H1 (cell line): ENCODE measurements at regions not wholly inside any gene's neighbourhood (a gene's known extent, or its start where the extent isn't known, plus 50 kb on each side); places are given as distances from the start of the nearest gene placed in this dataset.

ENCODE experiments used
- CTCF ChIA-PET: fragments of 300-600 bp; sonication (Branson Sonifier 250); formaldehyde crosslinking; loops from one replicate; lab custom pipeline; 2021; ENCODE audit not compliant: partially characterized antibody; lab: Charles Lee
- POLR2A ChIA-PET: fragments of 300-600 bp; sonication (Branson Sonifier 250); formaldehyde crosslinking; loops from one replicate; lab custom pipeline; 2021; ENCODE audit warnings: inconsistent platforms; ENCODE audit not compliant: partially characterized antibody; lab: Charles Lee
- DNase-seq, 2 experiments: peaks; one replicate each; pipeline versions ENCODE4 v3.0.0 to v3.0.0-alpha.2; 2010 to 2022; ENCODE audit warnings: low spot score in 2 of 2, low read depth in 1 of 2, mixed read lengths in 1 of 2
- FAIRE-seq: peaks from 2 replicates; lab custom pipeline; 2011; peaks lifted over from hg19 to GRCh38; lab: Jason Lieb, UNC
- H2AFZ ChIP-seq: 2 replicates; pipeline ENCODE4 v1.8.1; 2012; ENCODE audit warnings: low read length, inconsistent platforms
- H2AK5ac ChIP-seq: 2 replicates; pipeline ENCODE4 v1.6.1; 2013; ENCODE audit warnings: low read depth, low read length
- H2BK120ac ChIP-seq: replicated peaks from 2 replicates; pipeline ENCODE3; 2013; ENCODE audit warnings: low read depth, low read length, inconsistent platforms
- H2BK12ac ChIP-seq: 2 replicates; pipeline ENCODE4 v1.6.1; 2013; ENCODE audit warnings: low read depth, low read length
- H2BK15ac ChIP-seq: 2 replicates; pipeline ENCODE4 v1.6.1; 2013; ENCODE audit warnings: low read length
- H2BK20ac ChIP-seq: 2 replicates; pipeline ENCODE4 v1.6.1; 2013; ENCODE audit warnings: low read length
- H2BK5ac ChIP-seq: 2 replicates; pipeline ENCODE4 v1.6.1; 2013; ENCODE audit warnings: low read depth, low read length
- H3K14ac ChIP-seq: 2 replicates; pipeline ENCODE4 v1.6.1; 2013; ENCODE audit warnings: inconsistent platforms; ENCODE audit not compliant: insufficient read length
- H3K18ac ChIP-seq: 2 replicates; pipeline ENCODE4 v1.6.1; 2013; ENCODE audit warnings: low read length; ENCODE audit errors: extremely low read depth
- H3K23ac ChIP-seq: 2 replicates; pipeline ENCODE4 v1.6.1; 2013; ENCODE audit warnings: inconsistent platforms; ENCODE audit not compliant: insufficient read length
- H3K23me2 ChIP-seq: 2 replicates; pipeline ENCODE4 v1.6.1; 2013; ENCODE audit warnings: low read depth, low read length
- H3K27ac ChIP-seq: 2 replicates; pipeline ENCODE4 v1.6.1; 2011; ENCODE audit warnings: low read depth, low read length, inconsistent platforms
- H3K27me3 ChIP-seq, 4 experiments: replicated peaks in 1 of 4; 1 replicate in 1 of 4; 2 replicates in 3 of 4; pipeline versions ENCODE4 v1.6.1 to v1.8.1; 2011 to 2013; ENCODE audit warnings: low read length in 3 of 4, mild to moderate bottlenecking in 3 of 4, inconsistent platforms in 2 of 4, mixed read lengths in 2 of 4, moderate library complexity in 1 of 4; ENCODE audit not compliant: control insufficient read depth in 3 of 4, insufficient read depth in 3 of 4; ENCODE audit errors: extremely low read depth in 1 of 4
- H3K36me3 ChIP-seq, 4 experiments: 2 replicates each; pipeline versions ENCODE4 v1.6.1 to v1.8.1; 2011 to 2013; ENCODE audit warnings: mild to moderate bottlenecking in 4 of 4, low read length in 3 of 4, moderate library complexity in 2 of 4, control low read depth in 1 of 4, inconsistent platforms in 1 of 4; ENCODE audit not compliant: insufficient read depth in 4 of 4, control insufficient read depth in 2 of 4
- H3K4ac ChIP-seq: replicated peaks from 2 replicates; pipeline ENCODE3; 2013; ENCODE audit warnings: low read length, low read depth, mixed read lengths, inconsistent platforms; ENCODE audit not compliant: insufficient read length
- H3K4me1 ChIP-seq, 4 experiments: replicated peaks in 1 of 4; 1 replicate in 1 of 4; 2 replicates in 3 of 4; pipeline versions ENCODE4 v1.6.1 to v1.8.1; 2011 to 2013; ENCODE audit warnings: low read length in 3 of 4, inconsistent platforms in 2 of 4, mixed read lengths in 1 of 4; ENCODE audit not compliant: insufficient read depth in 4 of 4, control insufficient read depth in 3 of 4
- H3K4me2 ChIP-seq, 2 experiments: 2 replicates each; pipeline versions ENCODE4 v1.6.1 to v1.8.1; 2011 to 2013; ENCODE audit warnings: low read depth in 2 of 2, low read length in 2 of 2, control low read depth in 1 of 2, inconsistent platforms in 1 of 2, mild to moderate bottlenecking in 1 of 2; ENCODE audit not compliant: insufficient read depth in 1 of 2
- H3K4me3 ChIP-seq, 4 experiments: fragments of 200-600, 300-600 bp in 1 of 4; sonication (generic), shearing (Covaris generic), sonication (Bioruptor Twin) in 1 of 4; 2 replicates each; pipeline versions ENCODE4 v1.5.1 to v1.8.1; 2011 to 2016; ENCODE audit warnings: low read length in 4 of 4, low read depth in 3 of 4, control low read depth in 2 of 4, inconsistent platforms in 2 of 4, mild to moderate bottlenecking in 2 of 4, mixed read lengths in 1 of 4, moderate library complexity in 1 of 4; ENCODE audit not compliant: insufficient read depth in 2 of 4; ENCODE audit errors: extremely low read depth in 1 of 4
- H3K56ac ChIP-seq: replicated peaks from 2 replicates; pipeline ENCODE3; 2013; ENCODE audit warnings: low read depth, mild to moderate bottlenecking, mixed read lengths, low read length, inconsistent platforms; ENCODE audit not compliant: insufficient read length
- H3K79me1 ChIP-seq: 2 replicates; pipeline ENCODE4 v1.6.1; 2013; ENCODE audit warnings: low read depth, low read length, control low read depth
- H3K79me2 ChIP-seq, 2 experiments: 2 replicates each; pipeline versions ENCODE4 v1.6.1 to v1.8.1; 2012 to 2013; ENCODE audit warnings: low read length in 2 of 2, mild to moderate bottlenecking in 2 of 2, inconsistent platforms in 1 of 2; ENCODE audit not compliant: insufficient read depth in 2 of 2, control insufficient read depth in 1 of 2
- H3K9ac ChIP-seq, 4 experiments: replicated peaks in 1 of 4; 1 replicate in 1 of 4; 2 replicates in 3 of 4; pipeline versions ENCODE4 v1.6.1 to v1.8.1; 2011 to 2013; ENCODE audit warnings: low read depth in 3 of 4, low read length in 3 of 4, control low read depth in 2 of 4, mild to moderate bottlenecking in 2 of 4, moderate library complexity in 2 of 4, inconsistent platforms in 1 of 4; ENCODE audit errors: extremely low read depth in 1 of 4
- H3K9me3 ChIP-seq, 2 experiments: 2 replicates each; pipeline versions ENCODE4 v1.6.1 to v1.8.1; 2012 to 2013; ENCODE audit warnings: mild to moderate bottlenecking in 2 of 2, moderate library complexity in 2 of 2, control low read depth in 1 of 2, inconsistent platforms in 1 of 2, low read depth in 1 of 2, low read length in 1 of 2, mixed read lengths in 1 of 2; ENCODE audit not compliant: insufficient read depth in 2 of 2
- H4K20me1 ChIP-seq, 2 experiments: replicated peaks in 1 of 2; 2 replicates each; pipeline versions ENCODE3 to v1.8.1; 2011 to 2013; ENCODE audit warnings: inconsistent platforms in 2 of 2, low read length in 2 of 2, mild to moderate bottlenecking in 1 of 2; ENCODE audit not compliant: insufficient read depth in 2 of 2, control insufficient read depth in 1 of 2
- H4K5ac ChIP-seq: 2 replicates; pipeline ENCODE4 v1.6.1; 2013; ENCODE audit warnings: low read length, low read depth, mixed read lengths, inconsistent platforms; ENCODE audit not compliant: insufficient read length
- H4K8ac ChIP-seq: 2 replicates; pipeline ENCODE4 v1.8.0; 2013; ENCODE audit warnings: mild to moderate bottlenecking, moderate library complexity, low read length, inconsistent platforms; ENCODE audit not compliant: insufficient read depth; ENCODE audit errors: extremely low read depth
- H4K91ac ChIP-seq: replicated peaks from 2 replicates; pipeline ENCODE3; 2013; ENCODE audit warnings: low read length, mixed read lengths, inconsistent platforms; ENCODE audit not compliant: insufficient read length
- BACH1 ChIP-seq: IDR thresholded peaks from 2 replicates; pipeline ENCODE4 v1.6.1; 2012; ENCODE audit warnings: low read length, improper control_type of control experiment
- BCL11A ChIP-seq, 2 experiments: IDR thresholded peaks; one replicate each; pipeline ENCODE4 v1.6.1; 2011; ENCODE audit warnings: low read depth in 2 of 2, low read length in 2 of 2, mild to moderate bottlenecking in 2 of 2
- CTBP2 ChIP-seq: IDR thresholded peaks from 2 replicates; pipeline ENCODE4 v1.7.0; 2011; ENCODE audit warnings: borderline replicate concordance, mild to moderate bottlenecking, moderate library complexity, mixed read lengths, low read length; ENCODE audit not compliant: insufficient read depth, insufficient read length
- GTF2F1 ChIP-seq: IDR thresholded peaks from 2 replicates; pipeline ENCODE4 v1.6.1; 2012; ENCODE audit warnings: low read depth, low read length, improper control_type of control experiment, borderline replicate concordance
- HDAC2 ChIP-seq, 2 experiments: fragments of 300-600 bp in 1 of 2; sonication (generic) in 1 of 2; IDR thresholded peaks; 2 replicates each; pipeline ENCODE4 v1.6.1; 2011 to 2012; ENCODE audit warnings: low read depth in 2 of 2, low read length in 2 of 2, mild to moderate bottlenecking in 2 of 2, moderate library complexity in 2 of 2, borderline replicate concordance in 1 of 2, inconsistent platforms in 1 of 2
- MAX ChIP-seq: IDR thresholded peaks from 2 replicates; pipeline ENCODE4 v1.6.1; 2012; ENCODE audit warnings: inconsistent platforms
- RAD21 ChIP-seq, 2 experiments: IDR thresholded peaks in 1 of 2; conservative IDR thresholded peaks in 1 of 2; 2 replicates each; pipeline ENCODE4 v1.6.1; 2011; ENCODE audit warnings: low read depth in 2 of 2, low read length in 2 of 2, improper control_type of control experiment in 1 of 2, inconsistent platforms in 1 of 2, mild to moderate bottlenecking in 1 of 2, moderate library complexity in 1 of 2
- ZNF274 ChIP-seq: IDR thresholded peaks from 2 replicates; pipeline ENCODE4 v1.7.0; 2012; ENCODE audit warnings: low read length, borderline replicate concordance; ENCODE audit errors: extremely low read depth
- WGBS, 2 experiments: shearing (Covaris generic) in 1 of 2; methylation state at CpG; one replicate each; pipeline versions ENCODE4 v1.1.6 to v1.1.7; 2013 to 2015; ENCODE audit warnings: low lambda C conversion rate in 2 of 2, mixed read lengths in 2 of 2, inconsistent platforms in 1 of 2, low coverage in 1 of 2, missing lambda C conversion rate in 1 of 2; ENCODE audit not compliant: insufficient replicate concordance in 2 of 2, insufficient coverage in 1 of 2, insufficient read length in 1 of 2; ENCODE audit errors: extremely low coverage in 1 of 2, missing lambda C conversion rate in 1 of 2; 5-methylcytosine and 5-hydroxymethylcytosine counted together

DNA sequence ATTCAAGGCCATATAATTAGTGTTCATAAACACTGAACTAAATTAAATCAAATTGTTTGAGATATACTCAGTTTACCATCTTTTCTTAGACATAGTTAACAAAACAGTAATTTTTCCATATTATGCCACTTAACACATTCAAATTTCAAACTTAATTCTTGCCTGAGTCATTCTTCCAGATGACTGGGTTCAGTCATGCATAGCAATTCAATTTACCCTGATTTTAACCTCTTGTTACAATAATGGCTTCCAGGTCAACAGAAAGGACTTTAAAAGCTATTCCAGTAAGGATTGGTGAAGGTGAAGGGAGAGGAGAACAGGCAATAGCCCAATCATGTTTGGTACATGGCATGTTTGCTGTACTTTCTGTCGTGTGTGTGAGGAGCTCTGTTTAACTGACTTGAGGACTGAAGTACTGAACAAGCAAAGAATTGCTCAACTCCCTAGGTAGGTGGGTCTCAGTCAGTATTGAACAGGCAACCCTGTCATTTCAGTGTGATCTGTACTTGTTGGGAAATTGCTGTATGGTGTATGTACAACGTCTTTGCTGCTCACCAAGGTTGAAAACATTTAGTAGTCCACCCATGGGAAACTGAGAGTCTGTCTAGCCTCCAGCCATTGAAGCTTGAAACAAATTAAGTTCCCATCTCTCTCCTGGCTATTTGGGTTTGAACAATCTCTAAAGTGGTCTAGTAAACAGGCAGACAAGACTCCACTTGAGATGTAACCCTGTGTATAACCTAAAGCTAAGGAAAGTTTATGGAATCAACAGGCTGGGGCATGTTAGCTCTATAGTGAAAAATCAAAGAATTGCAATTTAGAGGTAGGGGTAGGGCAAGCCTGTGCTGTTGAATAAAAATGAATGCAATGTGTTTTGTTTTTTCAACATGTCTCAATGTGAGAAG lies 327.2 kb downstream of the BTG1 start:
- ChIA-PET CTCF (interaction anchor here (0.7 to 4.6 kb wide), 3 partner anchors 8 to 106 kb away, joined by 3 to 37 read pairs (median 3); no protein-coding TSS in a partner anchor), POLR2A (no interaction called here)
- H2BK12ac ChIP-seq: no peak overlapping the region
- no peak overlapping the region for H2BK20ac ChIP-seq
- no peak overlapping the region for H4K91ac ChIP-seq
- H2AK5ac ChIP-seq: no peak overlapping the region
- no peak overlapping the region for H3K56ac ChIP-seq
- no peaks in the 10 kb centered on the region for H3K4me1 ChIP-seq
- no peaks in the 10 kb centered on the region for H3K27me3 ChIP-seq
- 89% methylated on average over 2 of the region's 2 CpGs; no CpG with 5 or more reads in 1 of the 2 experiments for WGBS, 2 experiments
- DNase-seq: no peak
- H3K23me2 ChIP-seq: no peaks in the 10 kb centered on the region; the same call in 1 of the 2 replicates
- H2AFZ ChIP-seq: no peak overlapping the region
- no peak overlapping the region for H3K23ac ChIP-seq
- H2BK5ac ChIP-seq: no peak overlapping the region
- no peak overlapping the region for H2BK120ac ChIP-seq
- no peak overlapping the region for H3K4me2 ChIP-seq
- H3K79me2 ChIP-seq: no peaks in the 10 kb centered on the region
- H3K4me3 ChIP-seq: no peak overlapping the region
- no peak overlapping the region for H3K27ac ChIP-seq
- H4K20me1 ChIP-seq: no peaks in the 10 kb centered on the region
- H3K9ac ChIP-seq: no peak overlapping the region
- no peaks in the 10 kb centered on the region for H3K36me3 ChIP-seq
- no peak for FAIRE-seq
- H4K5ac ChIP-seq: no peak overlapping the region
- no peak overlapping the region for H4K8ac ChIP-seq
- H3K14ac ChIP-seq: no peak overlapping the region
- H3K79me1 ChIP-seq: no peaks in the 10 kb centered on the region
- no peak overlapping the region for H2BK15ac ChIP-seq
- H3K4ac ChIP-seq: no peak overlapping the region
- H3K18ac ChIP-seq: no peak overlapping the region
- no peaks in the 10 kb centered on the region for H3K9me3 ChIP-seq
- TF ChIP-seq BCL11A (IDR thresholded peaks at IDR 0.05; ENCODE audit: low read depth in 2 of 2, low read length in 2 of 2): no peak
- TF ChIP-seq RAD21 (IDR thresholded peaks at IDR 0.05 in 1 of 2, conservative IDR thresholded peaks at IDR 0.05 in 1 of 2; ENCODE audit: low read depth in 2 of 2, low read length in 2 of 2): no peak
- no peak for TF ChIP-seq HDAC2 (IDR thresholded peaks at IDR 0.05; ENCODE audit: borderline replicate concordance in 1 of 2, low read depth in 2 of 2, low read length in 2 of 2)
- TF ChIP-seq ZNF274: no peak
- TF ChIP-seq MAX: no peak
- TF ChIP-seq BACH1: no peak
- no peak for TF ChIP-seq CTBP2
- TF ChIP-seq GTF2F1: no peak
